ENCODE measurements at regions not wholly inside any gene's neighbourhood (a gene's known extent, or its start where the extent isn't known, plus 50 kb on each side); places are given as distances from the start of the nearest gene placed in this dataset.

- TF ChIP-seq POLR2A (IDR thresholded peaks at IDR 0.05; ENCODE audit: low read length), result no peak
- TF ChIP-seq GATA1 (IDR thresholded peaks at IDR 0.05; ENCODE audit: low read depth, low read length), result no peak
Observed at GRCh38 chr7:25312968-25313367, 84.7 kb upstream of the NPVF start.

Measured in erythroblast (primary cell).